GM12878 (cell line): ENCODE measurements at regions not wholly inside any gene's neighbourhood (a gene's known extent, or its start where the extent isn't known, plus 50 kb on each side); places are given as distances from the start of the nearest gene placed in this dataset.

ENCODE experiments used
- CUX1 ChIP-seq: IDR thresholded peaks from 2 replicates; pipeline ENCODE4 v1.6.1; 2012; ENCODE audit warnings: improper control_type of control experiment, low read depth, low read length; ENCODE audit not compliant: insufficient replicate concordance
- GATAD2B ChIP-seq: fragments of 450-650 bp; conservative IDR thresholded peaks from 2 replicates; pipeline ENCODE4 v1.6.1; 2017; ENCODE audit warnings: low read depth, mild to moderate bottlenecking, moderate library complexity
- KLF5 ChIP-seq: fragments of 450-650 bp; IDR thresholded peaks from 2 replicates; pipeline ENCODE4 v1.6.1; 2014; ENCODE audit warnings: mild to moderate bottlenecking; ENCODE audit not compliant: partially characterized antibody
- NR2C1 ChIP-seq: fragments of 450-650 bp; IDR thresholded peaks from 2 replicates; pipeline ENCODE4 v1.6.1; 2017; ENCODE audit warnings: antibody characterized with exemption, mild to moderate bottlenecking, moderate library complexity
- PBX3 ChIP-seq: IDR thresholded peaks from 2 replicates; pipeline ENCODE4 v1.6.1; 2011; ENCODE audit warnings: mild to moderate bottlenecking, low read depth, low read length, moderate library complexity; ENCODE audit not compliant: insufficient replicate concordance
- SRF ChIP-seq, 2 experiments: IDR thresholded peaks; 2 replicates each; pipeline ENCODE4 v1.6.1; 2011; ENCODE audit warnings: low read depth in 2 of 2, low read length in 2 of 2, mild to moderate bottlenecking in 1 of 2, moderate library complexity in 1 of 2
- SUPT20H ChIP-seq: IDR thresholded peaks from 2 replicates; pipeline ENCODE4 v1.6.1; 2011; ENCODE audit warnings: low read depth, mild to moderate bottlenecking, low read length, moderate library complexity, borderline replicate concordance; ENCODE audit not compliant: control insufficient read depth
- ZNF24 ChIP-seq: fragments of 450-650 bp; IDR thresholded peaks from 2 replicates; pipeline ENCODE4 v1.6.1; 2017; ENCODE audit warnings: antibody characterized with exemption, mild to moderate bottlenecking
- TF ChIP-seq, protein P1 (sequence below): fragments of 450-650 bp; IDR thresholded peaks from 2 replicates; pipeline ENCODE4 v1.6.1; 2017; ENCODE audit warnings: low read depth, mild to moderate bottlenecking, moderate library complexity

DNA sequence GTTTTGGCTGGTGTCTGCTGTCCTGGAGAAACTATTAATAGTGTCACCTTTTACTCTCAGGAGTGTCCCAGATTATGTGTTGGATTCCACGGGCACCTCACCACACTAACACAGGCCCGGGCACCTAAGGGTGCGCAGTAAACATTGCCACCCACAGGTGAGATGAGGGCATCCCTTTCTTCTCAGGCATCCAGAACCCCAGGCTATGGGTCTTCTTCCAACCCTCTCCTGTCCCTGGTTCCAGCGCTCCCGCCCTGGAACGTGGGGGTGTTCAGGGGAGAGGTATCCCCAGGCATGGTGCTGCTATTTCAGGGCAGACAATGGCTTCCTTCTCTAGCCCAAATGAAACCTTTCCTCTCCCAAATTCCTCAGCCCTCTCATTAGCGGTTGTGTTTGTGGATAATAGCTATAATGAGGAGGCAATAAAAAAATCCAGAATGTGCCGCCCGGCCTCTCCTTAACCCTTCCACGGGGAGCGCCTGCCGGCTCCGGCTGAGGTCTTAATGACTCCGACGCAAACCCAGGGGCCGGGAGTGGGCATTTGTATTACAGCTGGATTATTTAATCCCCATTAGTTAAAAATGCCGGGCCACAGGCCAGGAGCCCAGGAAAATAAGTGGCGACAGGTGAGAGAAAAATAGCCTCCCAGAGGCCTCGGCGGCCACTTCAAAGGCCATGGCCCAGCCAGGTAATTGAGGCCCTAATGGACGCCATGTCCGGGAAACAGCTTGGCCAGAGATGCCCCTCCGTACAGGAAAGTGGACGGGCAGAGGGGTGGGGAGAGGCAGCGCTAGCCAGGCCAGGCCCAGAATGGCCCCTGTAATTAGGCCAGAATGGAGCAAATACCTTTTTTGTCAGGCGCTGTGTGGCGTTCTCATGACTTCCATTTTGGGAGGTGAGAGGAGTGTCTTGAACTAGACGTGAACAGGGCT is 102.8 kb downstream of the IRX5 start (continued):
- TF ChIP-seq CUX1 (no peak), GATAD2B (no peak), PBX3 (no peak), SUPT20H (no peak), NR2C1 (no peak), SRF (IDR thresholded peaks at IDR 0.05; ENCODE audit: low read depth in 2 of 2, low read length in 2 of 2) (no peak), KLF5 (no peak), ZNF24 (no peak)
- TF ChIP-seq, protein P1, sequence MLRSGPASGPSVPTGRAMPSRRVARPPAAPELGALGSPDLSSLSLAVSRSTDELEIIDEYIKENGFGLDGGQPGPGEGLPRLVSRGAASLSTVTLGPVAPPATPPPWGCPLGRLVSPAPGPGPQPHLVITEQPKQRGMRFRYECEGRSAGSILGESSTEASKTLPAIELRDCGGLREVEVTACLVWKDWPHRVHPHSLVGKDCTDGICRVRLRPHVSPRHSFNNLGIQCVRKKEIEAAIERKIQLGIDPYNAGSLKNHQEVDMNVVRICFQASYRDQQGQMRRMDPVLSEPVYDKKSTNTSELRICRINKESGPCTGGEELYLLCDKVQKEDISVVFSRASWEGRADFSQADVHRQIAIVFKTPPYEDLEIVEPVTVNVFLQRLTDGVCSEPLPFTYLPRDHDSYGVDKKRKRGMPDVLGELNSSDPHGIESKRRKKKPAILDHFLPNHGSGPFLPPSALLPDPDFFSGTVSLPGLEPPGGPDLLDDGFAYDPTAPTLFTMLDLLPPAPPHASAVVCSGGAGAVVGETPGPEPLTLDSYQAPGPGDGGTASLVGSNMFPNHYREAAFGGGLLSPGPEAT = no peak
